ENCODE measurements at regions not wholly inside any gene's neighbourhood (a gene's known extent, or its start where the extent isn't known, plus 50 kb on each side); places are given as distances from the start of the nearest gene placed in this dataset.

GRCh38 chr9:120030847-120031246 is 549.1 kb downstream of the CDK5RAP2 start:
- ChIA-PET CTCF (no interaction called here), POLR2A (ENCODE audit: low non-redundant PET) (no interaction called here)
- H3K27ac ChIP-seq (ENCODE audit: low read depth, low read length, poor library complexity, severe bottlenecking) = no peak overlapping the region
- H3K4me1 ChIP-seq (ENCODE audit: insufficient read depth, low read length, poor library complexity, severe bottlenecking) = no peaks in the 10 kb centered on the region
- no peaks in the 10 kb centered on the region for H3K27me3 ChIP-seq (replicated peaks; ENCODE audit: insufficient read depth, low read depth, low read length, poor library complexity)
- no TSS peak for BruUV-seq (replicated peaks)
- no peak for DNase-seq (ENCODE audit: low spot score)
- intact Hi-C loops (cut with micrococcal nuclease; ENCODE audit: unreplicated experiment) = no loop called here
- TF ChIP-seq EZH2 (IDR thresholded peaks at IDR 0.05; ENCODE audit: borderline replicate concordance, low read depth, low read length, poor library complexity, severe bottlenecking) (no peak), CTCF (conservative IDR thresholded peaks at IDR 0.05; ENCODE audit: low read depth, low read length) (no peak)
- no peaks in the 10 kb centered on the region for H3K9me3 ChIP-seq (ENCODE audit: low read depth, low read length, poor library complexity, severe bottlenecking)
- H3K36me3 ChIP-seq (ENCODE audit: insufficient read depth, low read length, poor library complexity, severe bottlenecking) = no peaks in the 10 kb centered on the region
- no peak overlapping the region for H3K4me3 ChIP-seq (ENCODE audit: low read depth, low read length, poor library complexity, severe bottlenecking)

GRCh38 chr9:120018550-120018949 is 561.4 kb downstream of the CDK5RAP2 start:
- ChIA-PET POLR2A (ENCODE audit: low non-redundant PET) (no interaction called here), CTCF (no interaction called here)
- intact Hi-C loops (cut with micrococcal nuclease; ENCODE audit: unreplicated experiment) = no loop called here
- Histone ChIP-seq H3K4me1 (ENCODE audit: insufficient read depth, low read length, poor library complexity, severe bottlenecking) (no peaks in the 10 kb centered on the region), H3K27ac (ENCODE audit: low read depth, low read length, poor library complexity, severe bottlenecking) (no peak overlapping the region), H3K4me3 (ENCODE audit: low read depth, low read length, poor library complexity, severe bottlenecking) (no peak overlapping the region), H3K9me3 (ENCODE audit: low read depth, low read length, poor library complexity, severe bottlenecking) (no peaks in the 10 kb centered on the region), H3K36me3 (ENCODE audit: insufficient read depth, low read length, poor library complexity, severe bottlenecking) (no peaks in the 10 kb centered on the region), H3K27me3 (replicated peaks; ENCODE audit: insufficient read depth, low read depth, low read length, poor library complexity) (no peaks in the 10 kb centered on the region)
- no peak for DNase-seq (ENCODE audit: low spot score)
- TF ChIP-seq EZH2 (IDR thresholded peaks at IDR 0.05; ENCODE audit: borderline replicate concordance, low read depth, low read length, poor library complexity, severe bottlenecking) = no peak
- no peak for TF ChIP-seq CTCF (conservative IDR thresholded peaks at IDR 0.05; ENCODE audit: low read depth, low read length)
- no TSS peak for BruUV-seq (replicated peaks)

GRCh38 chr9:120018037-120018436 is 561.9 kb downstream of the CDK5RAP2 start:
- no peak for DNase-seq (ENCODE audit: low spot score)
- H3K4me1 ChIP-seq (ENCODE audit: insufficient read depth, low read length, poor library complexity, severe bottlenecking) = no peaks in the 10 kb centered on the region
- no peaks in the 10 kb centered on the region for H3K9me3 ChIP-seq (ENCODE audit: low read depth, low read length, poor library complexity, severe bottlenecking)
- CTCF ChIA-PET = no interaction called here
- TF ChIP-seq CTCF (conservative IDR thresholded peaks at IDR 0.05; ENCODE audit: low read depth, low read length) = no peak
- no peaks in the 10 kb centered on the region for H3K27me3 ChIP-seq (replicated peaks; ENCODE audit: insufficient read depth, low read depth, low read length, poor library complexity)
- intact Hi-C loops (cut with micrococcal nuclease; ENCODE audit: unreplicated experiment) = no loop called here
- POLR2A ChIA-PET (ENCODE audit: low non-redundant PET) = no interaction called here
- BruUV-seq (replicated peaks) = no TSS peak
- H3K27ac ChIP-seq (ENCODE audit: low read depth, low read length, poor library complexity, severe bottlenecking) = no peak overlapping the region
- no peaks in the 10 kb centered on the region for H3K36me3 ChIP-seq (ENCODE audit: insufficient read depth, low read length, poor library complexity, severe bottlenecking)
- H3K4me3 ChIP-seq (ENCODE audit: low read depth, low read length, poor library complexity, severe bottlenecking) = no peak overlapping the region
